ENCODE measurements at regions not wholly inside any gene's neighbourhood (a gene's known extent, or its start where the extent isn't known, plus 50 kb on each side); places are given as distances from the start of the nearest gene placed in this dataset.

DNA sequence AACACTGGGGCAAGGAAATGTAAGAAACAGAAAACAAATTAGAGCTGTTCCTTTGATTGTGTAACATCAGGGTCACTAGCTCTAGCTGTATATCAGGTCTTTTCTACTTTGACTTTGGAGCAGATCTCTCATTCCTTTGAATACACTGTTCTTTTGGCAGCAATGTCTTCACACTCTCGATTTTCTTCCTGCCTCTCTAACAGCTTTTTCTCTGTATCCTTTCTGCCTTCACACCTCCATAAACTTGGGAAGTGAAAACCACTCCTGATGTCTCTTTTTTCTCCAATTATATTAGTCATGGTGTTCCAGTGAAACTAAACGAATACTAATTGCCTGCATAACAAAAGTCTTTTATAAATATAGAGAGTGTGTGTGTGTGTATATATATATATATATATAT is 1458.0 kb downstream of the NCAM2 start:
- TF ChIP-seq, protein P1, sequence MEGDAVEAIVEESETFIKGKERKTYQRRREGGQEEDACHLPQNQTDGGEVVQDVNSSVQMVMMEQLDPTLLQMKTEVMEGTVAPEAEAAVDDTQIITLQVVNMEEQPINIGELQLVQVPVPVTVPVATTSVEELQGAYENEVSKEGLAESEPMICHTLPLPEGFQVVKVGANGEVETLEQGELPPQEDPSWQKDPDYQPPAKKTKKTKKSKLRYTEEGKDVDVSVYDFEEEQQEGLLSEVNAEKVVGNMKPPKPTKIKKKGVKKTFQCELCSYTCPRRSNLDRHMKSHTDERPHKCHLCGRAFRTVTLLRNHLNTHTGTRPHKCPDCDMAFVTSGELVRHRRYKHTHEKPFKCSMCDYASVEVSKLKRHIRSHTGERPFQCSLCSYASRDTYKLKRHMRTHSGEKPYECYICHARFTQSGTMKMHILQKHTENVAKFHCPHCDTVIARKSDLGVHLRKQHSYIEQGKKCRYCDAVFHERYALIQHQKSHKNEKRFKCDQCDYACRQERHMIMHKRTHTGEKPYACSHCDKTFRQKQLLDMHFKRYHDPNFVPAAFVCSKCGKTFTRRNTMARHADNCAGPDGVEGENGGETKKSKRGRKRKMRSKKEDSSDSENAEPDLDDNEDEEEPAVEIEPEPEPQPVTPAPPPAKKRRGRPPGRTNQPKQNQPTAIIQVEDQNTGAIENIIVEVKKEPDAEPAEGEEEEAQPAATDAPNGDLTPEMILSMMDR (IDR thresholded peaks at IDR 0.05) = no peak
- no peak for TF ChIP-seq POLR2A (IDR thresholded peaks at IDR 0.05)
- no peak for TF ChIP-seq EP300 (IDR thresholded peaks at IDR 0.05)
- no peak for TF ChIP-seq POLR2AphosphoS5 (IDR thresholded peaks at IDR 0.05)

All from suprapubic skin (tissue), 4 donors.